Esophagus muscularis mucosa (tissue), 4 donors: ENCODE measurements at regions not wholly inside any gene's neighbourhood (a gene's known extent, or its start where the extent isn't known, plus 50 kb on each side); places are given as distances from the start of the nearest gene placed in this dataset.

Experiments used
- DNase-seq: peaks from one replicate; pipeline ENCODE4 v3.0.0-alpha.2; 2017; ENCODE audit errors: extremely low spot score
- H3K27ac ChIP-seq, 4 donors: fragments of 200-600 bp; sonication (generic); replicated peaks in 1 of 4; 1 replicate in 3 of 4; 2 replicates in 1 of 4; pipeline ENCODE4 v1.5.1; 2016 to 2019; ENCODE audit warnings: mild to moderate bottlenecking in 1 of 4
- H3K27me3 ChIP-seq, 4 donors: fragments of 200-600 bp; sonication (generic); one replicate each; pipeline versions ENCODE4 v1.5.1 to v1.6.0; 2016 to 2019
- H3K36me3 ChIP-seq, 4 donors: fragments of 200-600 bp; sonication (generic); one replicate each; pipeline ENCODE4 v1.5.1; 2016 to 2019
- H3K4me1 ChIP-seq, 4 donors: fragments of 200-600 bp; sonication (generic); one replicate each; pipeline ENCODE4 v1.5.1; 2016 to 2019
- H3K4me3 ChIP-seq, 4 donors: fragments of 200-600 bp; sonication (generic); 1 replicate in 2 of 4; 2 replicates in 2 of 4; pipeline ENCODE4 v1.5.1; 2016 to 2019; ENCODE audit warnings: mild to moderate bottlenecking in 4 of 4, moderate library complexity in 1 of 4
- H3K9me3 ChIP-seq, 4 donors: fragments of 200-600 bp; sonication (generic); 1 replicate in 3 of 4; 2 replicates in 1 of 4; pipeline ENCODE4 v1.5.1; 2016 to 2019
- EP300 ChIP-seq: sonication (generic); formaldehyde crosslinking; IDR thresholded peaks from one replicate; pipeline ENCODE4 v1.6.1; 2017; ENCODE audit warnings: antibody characterized with exemption
- POLR2A ChIP-seq: fragments of 450-650 bp; IDR thresholded peaks from one replicate; pipeline ENCODE4 v1.6.1; 2017; ENCODE audit warnings: antibody characterized with exemption, moderate library complexity, mild to moderate bottlenecking, low read depth
- POLR2AphosphoS5 ChIP-seq, 2 donors: sonication (generic); formaldehyde crosslinking; IDR thresholded peaks; one replicate each; pipeline ENCODE4 v1.6.1; 2017; ENCODE audit warnings: antibody characterized with exemption in 2 of 2
- WGBS: methylation state at CpG from one replicate; pipeline ENCODE4 v1.1.5; 2018; 5-methylcytosine and 5-hydroxymethylcytosine counted together
- intact Hi-C: fragments of 100-400 bp; cut with DNase I; formaldehyde crosslinking; loops from one replicate; pipeline ENCODE4 v1.15.1; 2023
- TF ChIP-seq, protein P1 (sequence below), 3 experiments: fragments of 200-600 bp in 2 of 3; fragments of 450-650 bp in 1 of 3; sonication (generic) in 2 of 3; IDR thresholded peaks; one replicate each; pipeline ENCODE4 v1.5.1; 2017 to 2019; ENCODE audit warnings: antibody characterized with exemption in 3 of 3, mild to moderate bottlenecking in 2 of 3, moderate library complexity in 1 of 3

DNA sequence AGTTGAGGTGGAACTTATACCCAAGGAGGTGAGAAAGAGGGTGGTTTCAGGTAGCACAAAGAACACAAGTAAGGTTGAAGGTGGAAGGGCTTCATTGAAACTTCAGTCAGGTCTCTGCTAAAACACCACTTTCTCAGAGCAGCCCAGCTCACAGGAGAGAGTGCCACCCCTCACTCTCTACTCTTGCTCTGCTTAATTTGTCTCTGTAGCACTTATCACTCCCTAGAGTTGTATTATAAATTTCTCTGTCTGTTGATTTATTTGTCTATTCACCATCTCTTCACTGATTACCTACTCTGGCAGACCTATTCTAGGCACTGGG is 353.8 kb upstream of the CNR1 start:
- H3K4me1 ChIP-seq, result no peaks in the 10 kb centered on the region
- intact Hi-C loops, result no loop called here
- H3K27ac ChIP-seq, result no peak overlapping the region
- no peak for TF ChIP-seq POLR2A
- TF ChIP-seq, protein P1, sequence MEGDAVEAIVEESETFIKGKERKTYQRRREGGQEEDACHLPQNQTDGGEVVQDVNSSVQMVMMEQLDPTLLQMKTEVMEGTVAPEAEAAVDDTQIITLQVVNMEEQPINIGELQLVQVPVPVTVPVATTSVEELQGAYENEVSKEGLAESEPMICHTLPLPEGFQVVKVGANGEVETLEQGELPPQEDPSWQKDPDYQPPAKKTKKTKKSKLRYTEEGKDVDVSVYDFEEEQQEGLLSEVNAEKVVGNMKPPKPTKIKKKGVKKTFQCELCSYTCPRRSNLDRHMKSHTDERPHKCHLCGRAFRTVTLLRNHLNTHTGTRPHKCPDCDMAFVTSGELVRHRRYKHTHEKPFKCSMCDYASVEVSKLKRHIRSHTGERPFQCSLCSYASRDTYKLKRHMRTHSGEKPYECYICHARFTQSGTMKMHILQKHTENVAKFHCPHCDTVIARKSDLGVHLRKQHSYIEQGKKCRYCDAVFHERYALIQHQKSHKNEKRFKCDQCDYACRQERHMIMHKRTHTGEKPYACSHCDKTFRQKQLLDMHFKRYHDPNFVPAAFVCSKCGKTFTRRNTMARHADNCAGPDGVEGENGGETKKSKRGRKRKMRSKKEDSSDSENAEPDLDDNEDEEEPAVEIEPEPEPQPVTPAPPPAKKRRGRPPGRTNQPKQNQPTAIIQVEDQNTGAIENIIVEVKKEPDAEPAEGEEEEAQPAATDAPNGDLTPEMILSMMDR (IDR thresholded peaks at IDR 0.05), result no peak
- no peaks in the 10 kb centered on the region for H3K36me3 ChIP-seq
- no peaks in the 10 kb centered on the region for H3K27me3 ChIP-seq
- no peak overlapping the region for H3K4me3 ChIP-seq
- no peaks in the 10 kb centered on the region for H3K9me3 ChIP-seq
- DNase-seq, result no peak

GRCh38 chr6:88519301-88520016 is 353.3 kb upstream of the CNR1 start:
- Histone ChIP-seq H3K4me1 (no peaks in the 10 kb centered on the region), H3K4me3 (no peak overlapping the region), H3K27ac (no peak overlapping the region), H3K9me3 (no peaks in the 10 kb centered on the region), H3K27me3 (no peaks in the 10 kb centered on the region), H3K36me3 (no peaks in the 10 kb centered on the region)
- TF ChIP-seq POLR2A (no peak), POLR2AphosphoS5 (IDR thresholded peaks at IDR 0.05) (no peak), EP300 (no peak)
- TF ChIP-seq, protein P1 (IDR thresholded peaks at IDR 0.05), result no peak
- WGBS, result 29% methylated on average over 10 of the region's 10 CpGs
- intact Hi-C loops, result no loop called here
- peak; percentile 83 for DNase-seq

- TF ChIP-seq POLR2A (no peak), EP300 (no peak), POLR2AphosphoS5 (IDR thresholded peaks at IDR 0.05) (no peak)
- TF ChIP-seq, protein P1 (IDR thresholded peaks at IDR 0.05), result no peak
- Histone ChIP-seq H3K9me3 (no peaks in the 10 kb centered on the region), H3K36me3 (no peaks in the 10 kb centered on the region), H3K4me3 (no peak overlapping the region), H3K4me1 (no peaks in the 10 kb centered on the region), H3K27ac (no peak overlapping the region), H3K27me3 (no peaks in the 10 kb centered on the region)
- 60% methylated on average over 3 of the region's 3 CpGs for WGBS
- peak; percentile 64 for DNase-seq
- intact Hi-C loops, result no loop called here
These were observed 351.6 kb upstream of the CNR1 start for GRCh38 chr6:88517737-88518136.

- H3K4me3 ChIP-seq, result no peak overlapping the region
- H3K36me3 ChIP-seq, result no peaks in the 10 kb centered on the region
- no peak for DNase-seq
- no peak overlapping the region for H3K27ac ChIP-seq
- intact Hi-C loops, result no loop called here
- H3K4me1 ChIP-seq, result no peaks in the 10 kb centered on the region
- no peak for TF ChIP-seq EP300
- no peak for TF ChIP-seq POLR2AphosphoS5 (IDR thresholded peaks at IDR 0.05)
- TF ChIP-seq, protein P1 (IDR thresholded peaks at IDR 0.05), result no peak
- no peak for TF ChIP-seq POLR2A
- no peaks in the 10 kb centered on the region for H3K27me3 ChIP-seq
- no peaks in the 10 kb centered on the region for H3K9me3 ChIP-seq
- 85% methylated on average over 4 of the region's 4 CpGs for WGBS
These were observed 347.8 kb upstream of the CNR1 start for GRCh38 chr6:88513920-88514319.

GRCh38 chr6:88513471-88513870 is 347.3 kb upstream of the CNR1 start:
- Histone ChIP-seq H3K9me3 (no peaks in the 10 kb centered on the region), H3K27me3 (no peaks in the 10 kb centered on the region), H3K36me3 (no peaks in the 10 kb centered on the region), H3K4me1 (no peaks in the 10 kb centered on the region), H3K27ac (no peak overlapping the region), H3K4me3 (no peak overlapping the region)
- TF ChIP-seq, protein P1 (IDR thresholded peaks at IDR 0.05), result no peak
- TF ChIP-seq POLR2AphosphoS5 (IDR thresholded peaks at IDR 0.05), result no peak
- TF ChIP-seq EP300, result no peak
- no peak for TF ChIP-seq POLR2A
- DNase-seq, result peak; percentile 80
- intact Hi-C loops, result no loop called here
